ENCODE measurements at regions not wholly inside any gene's neighbourhood (a gene's known extent, or its start where the extent isn't known, plus 50 kb on each side); places are given as distances from the start of the nearest gene placed in this dataset.

DNA sequence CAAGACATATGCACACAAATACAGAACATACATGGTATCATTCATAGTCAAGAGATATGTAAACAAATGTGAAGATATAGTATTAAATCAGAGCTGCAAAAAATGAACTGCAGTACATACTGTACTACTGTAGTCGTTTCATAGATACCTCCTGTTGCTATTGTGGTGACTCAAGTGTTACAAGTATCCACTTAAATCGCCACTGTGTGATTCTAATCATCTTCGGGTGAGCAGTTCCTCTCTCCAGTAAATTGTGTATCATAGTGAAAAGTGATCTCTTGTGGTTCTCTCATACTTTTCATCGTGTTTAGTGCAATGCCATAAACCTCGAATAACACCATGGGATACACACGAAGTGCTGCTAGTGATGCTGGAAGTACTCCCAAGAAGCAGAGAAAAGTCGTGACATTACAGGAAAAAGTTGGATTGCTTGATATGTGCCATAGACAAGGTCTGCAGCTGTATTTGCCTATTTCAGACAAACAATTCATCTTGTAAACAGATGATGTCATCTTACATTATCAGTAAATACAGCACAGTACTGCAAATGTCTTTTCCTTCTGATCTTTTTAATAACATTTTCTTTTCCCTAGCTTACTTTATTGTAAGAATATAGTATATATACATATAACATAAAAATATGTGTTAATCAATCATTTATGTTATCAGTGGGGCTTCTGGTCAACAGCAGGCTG, 222.2 kb downstream of the BCL11A start:
- TF ChIP-seq CTCF (IDR thresholded peaks at IDR 0.05; ENCODE audit: low read depth, low read length) (no peak), EZH2phosphoT487 (IDR thresholded peaks at IDR 0.05; ENCODE audit: low read depth) (no peak)

GRCh38 chr2:60329225-60329624, 224.2 kb downstream of the BCL11A start:
- H3K27ac ChIP-seq (ENCODE audit: low read length), result no peak overlapping the region
- H3K79me2 ChIP-seq (ENCODE audit: low read length), result no peaks in the 10 kb centered on the region
- H2AFZ ChIP-seq (ENCODE audit: low read depth, low read length), result no peak overlapping the region
- H3K4me3 ChIP-seq (ENCODE audit: low read length), result no peak overlapping the region
- peaks cover 10% of the 10 kb centered on the region; the same call in 1 of the 2 replicates for H3K9me3 ChIP-seq (ENCODE audit: insufficient read depth, low read length)
- no peak for TF ChIP-seq EZH2phosphoT487 (IDR thresholded peaks at IDR 0.05; ENCODE audit: low read depth)
- TF ChIP-seq CTCF (IDR thresholded peaks at IDR 0.05; ENCODE audit: low read depth, low read length), result no peak
- H3K9ac ChIP-seq (ENCODE audit: low read length), result no peak overlapping the region
- H3K4me2 ChIP-seq (ENCODE audit: low read length), result no peak overlapping the region
- no peaks in the 10 kb centered on the region for H4K20me1 ChIP-seq (ENCODE audit: insufficient read depth, low read length)
- H3K27me3 ChIP-seq (ENCODE audit: low read depth, low read length), result no peaks in the 10 kb centered on the region
- H3K4me1 ChIP-seq (ENCODE audit: low read length), result peaks cover 18% of the 10 kb centered on the region
- H3K36me3 ChIP-seq (replicated peaks; ENCODE audit: low read depth, low read length), result no peaks in the 10 kb centered on the region

More for the DNA sequence above, 222.2 kb downstream of the BCL11A start:
- Histone ChIP-seq H3K4me1 (ENCODE audit: low read length) (peaks cover 27% of the 10 kb centered on the region), H3K79me2 (ENCODE audit: low read length) (no peaks in the 10 kb centered on the region), H3K27me3 (ENCODE audit: low read depth, low read length) (no peaks in the 10 kb centered on the region), H3K9me3 (ENCODE audit: insufficient read depth, low read length) (peaks cover 2% of the 10 kb centered on the region; the same call in 1 of the 2 replicates), H3K4me2 (ENCODE audit: low read length) (no peak overlapping the region), H3K4me3 (ENCODE audit: low read length) (no peak overlapping the region), H3K9ac (ENCODE audit: low read length) (no peak overlapping the region), H3K36me3 (replicated peaks; ENCODE audit: low read depth, low read length) (no peaks in the 10 kb centered on the region), H3K27ac (ENCODE audit: low read length) (no peak overlapping the region), H4K20me1 (ENCODE audit: insufficient read depth, low read length) (no peaks in the 10 kb centered on the region), H2AFZ (ENCODE audit: low read depth, low read length) (no peak overlapping the region)

- TF ChIP-seq CTCF (IDR thresholded peaks at IDR 0.05; ENCODE audit: low read depth, low read length), result no peak
- TF ChIP-seq EZH2phosphoT487 (IDR thresholded peaks at IDR 0.05; ENCODE audit: low read depth), result no peak
- H3K9me3 ChIP-seq (ENCODE audit: insufficient read depth, low read length), result peaks cover 10% of the 10 kb centered on the region; the same call in 1 of the 2 replicates
Measured at GRCh38 chr2:60324536-60324935, 228.9 kb downstream of the BCL11A start.

GRCh38 chr2:60321816-60322215, 231.6 kb downstream of the BCL11A start:
- H3K4me2 ChIP-seq (ENCODE audit: low read length), result no peak overlapping the region
- no peaks in the 10 kb centered on the region for H3K79me2 ChIP-seq (ENCODE audit: low read length)
- H3K36me3 ChIP-seq (replicated peaks; ENCODE audit: low read depth, low read length), result no peaks in the 10 kb centered on the region
- TF ChIP-seq CTCF (IDR thresholded peaks at IDR 0.05; ENCODE audit: low read depth, low read length) (no peak), EZH2phosphoT487 (IDR thresholded peaks at IDR 0.05; ENCODE audit: low read depth) (no peak)
- no peaks in the 10 kb centered on the region for H3K27me3 ChIP-seq (ENCODE audit: low read depth, low read length)
- H4K20me1 ChIP-seq (ENCODE audit: insufficient read depth, low read length), result no peaks in the 10 kb centered on the region
- no peak overlapping the region for H3K4me3 ChIP-seq (ENCODE audit: low read length)
- peaks cover 10% of the 10 kb centered on the region; the same call in 1 of the 2 replicates for H3K9me3 ChIP-seq (ENCODE audit: insufficient read depth, low read length)
- no peak overlapping the region for H3K27ac ChIP-seq (ENCODE audit: low read length)
- H3K9ac ChIP-seq (ENCODE audit: low read length), result no peak overlapping the region
- H3K4me1 ChIP-seq (ENCODE audit: low read length), result peaks cover 41% of the 10 kb centered on the region
- no peak overlapping the region for H2AFZ ChIP-seq (ENCODE audit: low read depth, low read length)

More at GRCh38 chr2:60324536-60324935, 228.9 kb downstream of the BCL11A start:
- Histone ChIP-seq H3K4me2 (ENCODE audit: low read length) (no peak overlapping the region), H4K20me1 (ENCODE audit: insufficient read depth, low read length) (no peaks in the 10 kb centered on the region), H3K79me2 (ENCODE audit: low read length) (no peaks in the 10 kb centered on the region), H3K9ac (ENCODE audit: low read length) (no peak overlapping the region), H3K27ac (ENCODE audit: low read length) (no peak overlapping the region), H2AFZ (ENCODE audit: low read depth, low read length) (no peak overlapping the region), H3K36me3 (replicated peaks; ENCODE audit: low read depth, low read length) (no peaks in the 10 kb centered on the region), H3K4me1 (ENCODE audit: low read length) (peaks cover 16% of the 10 kb centered on the region), H3K4me3 (ENCODE audit: low read length) (no peak overlapping the region), H3K27me3 (ENCODE audit: low read depth, low read length) (no peaks in the 10 kb centered on the region)

All from OCI-LY3 (cell line).